Stimulated activated effector memory CD8-positive, alpha-beta T cell treated with anti-CD3 and anti-CD28 coated beads, Interleukin-12 subunit alpha, Interleukin-12 subunit beta, amount 100 ng/mL, for 72 hours (primary cell): ENCODE measurements at regions not wholly inside any gene's neighbourhood (a gene's known extent, or its start where the extent isn't known, plus 50 kb on each side); places are given as distances from the start of the nearest gene placed in this dataset.

ENCODE experiments used
- ATAC-seq: fragments of 150-1000 bp; cut with Tn5 transposase; 2 replicates; pipeline ENCODE4 v1.10.0; 2021
- DNase-seq, 2 donors: peaks; one replicate each; pipeline ENCODE4 v3.0.0; 2021 to 2022; ENCODE audit warnings: low spot score in 2 of 2
- H3K27ac Mint-ChIP-seq: one replicate; pipeline ENCODE4 v1.8.0; 2022; ENCODE audit warnings: mild to moderate bottlenecking, mixed read lengths
- H3K36me3 Mint-ChIP-seq: one replicate; pipeline ENCODE4 v1.8.0; 2022; ENCODE audit warnings: mild to moderate bottlenecking, mixed read lengths
- H3K4me1 Mint-ChIP-seq: one replicate; pipeline ENCODE4 v1.8.0; 2022; ENCODE audit warnings: mixed read lengths
- H3K4me3 Mint-ChIP-seq: one replicate; pipeline ENCODE4 v1.8.0; 2022; ENCODE audit warnings: mild to moderate bottlenecking, mixed read lengths
- H3K9me3 Mint-ChIP-seq: one replicate; pipeline ENCODE4 v1.8.0; 2022; ENCODE audit warnings: mixed read lengths

DNA sequence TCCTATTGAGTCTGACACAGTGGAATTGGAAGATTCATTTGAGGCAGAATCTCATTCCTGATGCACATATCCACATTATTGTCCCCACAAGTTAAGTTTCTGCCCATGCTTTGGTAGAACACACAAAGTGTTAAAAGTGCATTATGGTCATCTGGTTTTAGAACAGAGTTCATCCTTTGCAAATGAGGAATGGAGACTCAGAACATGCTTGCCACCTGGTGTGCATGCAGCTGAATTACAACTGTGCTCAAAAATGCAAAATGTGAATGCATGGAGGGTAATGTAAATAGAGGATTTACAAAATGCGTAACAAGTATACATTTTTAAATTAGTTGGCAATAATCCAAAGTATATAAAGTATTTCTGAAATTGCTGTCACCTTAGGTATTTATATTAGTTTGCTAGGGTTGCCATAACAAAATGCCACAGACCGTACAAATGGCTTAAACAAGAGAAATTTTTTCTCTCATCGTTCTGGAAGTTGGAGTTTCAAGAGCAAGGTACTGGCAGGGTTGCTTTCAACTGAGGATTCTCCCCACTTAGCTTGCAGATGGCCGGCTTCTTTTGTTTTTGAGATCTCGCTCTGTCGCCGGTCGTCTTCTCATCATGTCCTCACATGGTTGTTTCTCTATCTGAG is 671.1 kb downstream of the TAF11L14 start:
- DNase-seq (no peak), ATAC-seq (no peak)
- no peak overlapping the region for H3K27ac Mint-ChIP-seq
- H3K9me3 Mint-ChIP-seq, result peaks cover 5% of the 10 kb centered on the region
- no peaks in the 10 kb centered on the region for H3K36me3 Mint-ChIP-seq
- H3K4me1 Mint-ChIP-seq, result no peaks in the 10 kb centered on the region
- H3K4me3 Mint-ChIP-seq, result no peak overlapping the region

GRCh38 chr5:18311266-18311665 is 677.0 kb downstream of the TAF11L14 start:
- Mint-ChIP-seq H3K27ac (no peak overlapping the region), H3K4me1 (no peaks in the 10 kb centered on the region), H3K9me3 (peaks cover 2% of the 10 kb centered on the region), H3K4me3 (no peak overlapping the region), H3K36me3 (no peaks in the 10 kb centered on the region)
- DNase-seq, result no peak
- no peak for ATAC-seq

DNA sequence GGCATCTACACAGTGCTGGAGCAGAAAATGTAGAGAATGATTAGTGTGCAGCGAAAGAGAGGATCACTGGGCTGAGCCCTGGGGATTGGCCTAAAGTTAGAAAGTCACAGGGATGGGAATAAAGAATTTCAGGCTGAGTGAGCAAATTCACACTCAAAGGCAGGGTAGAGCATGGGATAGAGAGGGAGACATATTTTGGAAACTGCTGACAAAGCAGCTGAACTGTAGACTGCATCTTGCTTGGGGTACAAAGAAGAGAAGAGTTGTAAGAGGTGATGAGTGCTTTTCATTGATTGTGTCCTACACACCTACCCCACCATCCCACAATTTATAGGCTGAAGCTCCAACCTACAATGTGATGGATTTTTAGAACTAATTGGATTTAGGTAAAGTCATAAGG is 677.8 kb downstream of the TAF11L14 start:
- H3K4me3 Mint-ChIP-seq, result no peak overlapping the region
- no peak overlapping the region for H3K27ac Mint-ChIP-seq
- no peaks in the 10 kb centered on the region for H3K4me1 Mint-ChIP-seq
- peak; percentile 21 for ATAC-seq
- H3K36me3 Mint-ChIP-seq, result no peaks in the 10 kb centered on the region
- peaks cover 2% of the 10 kb centered on the region for H3K9me3 Mint-ChIP-seq
- DNase-seq, result no peak

DNA sequence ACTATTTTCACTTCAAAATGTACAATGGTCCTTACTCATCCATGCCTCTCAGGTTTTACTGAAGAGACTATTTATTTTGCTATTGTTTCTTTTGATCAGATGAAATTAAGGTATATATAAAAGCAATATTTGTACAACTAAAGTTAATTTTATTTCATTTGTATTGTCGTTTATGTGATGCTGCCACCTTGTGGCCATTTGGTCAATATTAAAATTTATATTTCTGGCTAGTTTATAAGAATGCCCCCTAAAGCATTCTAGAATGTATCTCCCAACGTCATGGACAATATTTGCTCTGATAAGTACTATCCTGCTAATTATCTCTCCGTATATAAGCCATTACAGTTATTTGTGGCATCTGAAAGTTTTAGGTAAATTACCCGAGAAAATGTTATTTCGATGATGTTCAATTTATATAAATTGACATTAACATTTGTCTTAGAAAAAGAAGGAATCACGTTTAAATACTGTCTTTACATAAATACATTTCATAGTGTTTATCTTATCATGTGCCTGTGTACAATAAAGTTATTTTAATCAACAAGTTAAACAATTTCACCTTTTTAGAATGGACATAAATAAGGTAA is 680.0 kb downstream of the TAF11L14 start:
- Mint-ChIP-seq H3K27ac (no peak overlapping the region), H3K9me3 (peaks cover 2% of the 10 kb centered on the region), H3K36me3 (no peaks in the 10 kb centered on the region), H3K4me3 (no peak overlapping the region), H3K4me1 (no peaks in the 10 kb centered on the region)
- ATAC-seq, result no peak
- no peak for DNase-seq

DNA sequence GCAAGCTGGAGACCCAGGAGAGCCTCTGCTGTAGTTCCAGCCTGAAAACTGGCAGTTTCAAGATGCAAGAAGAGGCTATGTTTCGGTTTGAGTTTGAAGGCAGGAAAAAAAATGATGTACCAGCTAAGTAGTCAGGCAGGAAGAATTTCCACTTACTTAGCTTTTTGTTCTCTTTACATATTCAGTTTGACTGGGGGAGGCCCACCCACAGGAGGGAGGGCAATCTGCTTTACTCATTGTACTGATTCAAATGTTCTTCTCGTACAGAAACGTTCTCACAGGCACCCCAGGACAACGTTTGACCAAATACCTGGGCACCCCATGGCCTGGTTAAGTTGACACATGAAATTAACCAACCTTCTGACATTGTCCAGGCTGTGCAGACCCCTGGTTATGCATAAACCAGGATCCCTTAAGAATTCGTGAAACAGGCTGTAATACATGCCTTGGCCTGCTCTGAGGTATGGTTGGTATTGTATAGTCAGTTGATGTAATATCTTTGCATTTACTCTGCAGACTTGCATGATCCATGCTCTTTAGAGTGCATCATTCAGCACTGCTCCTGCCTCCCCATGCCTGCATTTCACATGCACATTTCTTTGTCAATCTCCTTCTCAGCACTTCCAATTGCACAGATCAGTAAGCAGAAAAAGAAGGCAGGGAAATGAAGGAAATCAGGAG is 687.1 kb downstream of the TAF11L14 start:
- DNase-seq (no peak), ATAC-seq (no peak)
- no peak overlapping the region for H3K27ac Mint-ChIP-seq
- H3K36me3 Mint-ChIP-seq, result no peaks in the 10 kb centered on the region
- peaks cover 2% of the 10 kb centered on the region for H3K9me3 Mint-ChIP-seq
- H3K4me1 Mint-ChIP-seq, result no peaks in the 10 kb centered on the region
- H3K4me3 Mint-ChIP-seq, result no peak overlapping the region

DNA sequence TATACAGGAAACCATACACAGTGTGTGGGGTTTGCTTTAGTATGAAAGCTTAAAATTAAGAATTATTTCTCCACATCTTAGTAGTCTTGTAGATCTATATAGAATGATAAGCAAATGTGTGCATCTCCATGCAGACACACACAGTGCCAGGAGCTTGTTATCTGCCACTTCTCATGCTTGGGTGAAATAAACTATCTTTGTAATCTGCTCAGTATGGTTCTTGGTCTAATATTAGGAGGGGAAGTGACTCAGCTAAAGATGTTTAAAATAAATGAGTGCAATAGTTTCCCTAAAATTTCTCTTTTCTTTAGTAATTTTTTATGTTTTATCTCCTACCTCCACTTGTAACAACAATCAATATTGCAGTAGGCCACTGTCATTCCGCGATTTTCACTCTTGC is 689.6 kb downstream of the TAF11L14 start:
- H3K4me1 Mint-ChIP-seq, result no peaks in the 10 kb centered on the region
- H3K4me3 Mint-ChIP-seq, result no peak overlapping the region
- peaks cover 2% of the 10 kb centered on the region for H3K9me3 Mint-ChIP-seq
- no peaks in the 10 kb centered on the region for H3K36me3 Mint-ChIP-seq
- H3K27ac Mint-ChIP-seq, result no peak overlapping the region
- ATAC-seq, result no peak
- DNase-seq, result no peak

DNA sequence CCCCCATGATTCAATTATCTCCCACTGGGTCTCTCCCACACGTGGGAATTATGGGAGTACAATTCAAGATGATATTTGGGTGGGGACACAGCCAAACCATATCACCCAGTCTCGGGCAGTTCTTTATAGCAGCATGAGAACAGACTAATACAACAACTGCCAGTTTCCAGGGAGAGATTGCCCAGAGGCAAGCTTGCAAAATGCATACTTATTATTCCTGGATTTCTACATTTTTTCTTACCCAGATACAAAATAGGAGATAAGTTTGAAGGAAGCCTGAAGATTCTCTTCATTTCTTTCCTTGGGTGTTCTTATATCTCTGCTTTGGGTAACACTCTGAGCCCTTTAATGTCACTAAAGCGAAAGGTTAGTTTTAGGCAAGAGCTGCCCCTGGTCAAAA is 691.2 kb downstream of the TAF11L14 start:
- H3K4me1 Mint-ChIP-seq, result no peaks in the 10 kb centered on the region
- DNase-seq (no peak), ATAC-seq (no peak)
- peaks cover 2% of the 10 kb centered on the region for H3K9me3 Mint-ChIP-seq
- no peak overlapping the region for H3K27ac Mint-ChIP-seq
- H3K4me3 Mint-ChIP-seq, result no peak overlapping the region
- H3K36me3 Mint-ChIP-seq, result no peaks in the 10 kb centered on the region

DNA sequence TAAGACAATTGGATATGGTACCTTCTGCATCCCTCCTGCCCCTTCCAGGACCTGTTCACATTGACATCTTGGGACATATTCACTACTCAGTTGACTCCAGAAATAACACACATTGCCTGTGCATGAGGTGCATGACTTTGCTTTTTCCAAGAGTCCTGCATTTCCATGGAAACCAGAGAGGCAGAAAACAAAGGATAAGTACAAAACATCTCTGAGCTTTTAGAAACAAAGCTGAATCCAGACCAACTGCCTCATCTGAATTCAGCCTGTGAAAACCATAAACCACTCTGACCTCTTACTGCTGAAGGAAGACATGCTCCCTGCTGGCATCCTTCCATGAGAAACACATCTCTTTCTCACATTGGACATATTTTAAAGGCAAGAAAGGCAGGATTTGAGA is 695.1 kb downstream of the TAF11L14 start:
- no peak for ATAC-seq
- Mint-ChIP-seq H3K27ac (no peak overlapping the region), H3K4me1 (no peaks in the 10 kb centered on the region), H3K9me3 (peaks cover 6% of the 10 kb centered on the region), H3K4me3 (no peak overlapping the region), H3K36me3 (no peaks in the 10 kb centered on the region)
- no peak for DNase-seq

DNA sequence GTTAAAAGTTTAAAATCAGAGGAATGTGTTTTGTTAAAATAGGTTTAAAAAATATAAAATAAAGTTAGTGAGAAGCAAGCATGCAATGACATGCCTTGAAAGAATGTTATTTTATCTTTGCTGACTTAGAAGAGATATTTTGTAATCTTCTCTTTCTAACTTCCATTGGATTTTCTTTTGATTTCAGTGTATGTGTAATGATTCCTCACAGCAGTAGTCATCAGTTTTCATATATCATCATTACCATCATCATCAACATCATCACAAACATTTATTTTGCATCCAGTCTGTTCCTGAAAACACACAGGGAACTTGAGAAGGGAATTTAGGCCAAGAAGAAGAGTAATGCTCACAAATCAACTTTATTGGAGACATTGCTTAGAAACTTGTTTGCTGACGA is 699.6 kb downstream of the TAF11L14 start:
- Mint-ChIP-seq H3K27ac (no peak overlapping the region), H3K4me1 (no peaks in the 10 kb centered on the region), H3K4me3 (no peak overlapping the region), H3K36me3 (no peaks in the 10 kb centered on the region), H3K9me3 (peaks cover 9% of the 10 kb centered on the region)
- ATAC-seq (no peak), DNase-seq (no peak)

DNA sequence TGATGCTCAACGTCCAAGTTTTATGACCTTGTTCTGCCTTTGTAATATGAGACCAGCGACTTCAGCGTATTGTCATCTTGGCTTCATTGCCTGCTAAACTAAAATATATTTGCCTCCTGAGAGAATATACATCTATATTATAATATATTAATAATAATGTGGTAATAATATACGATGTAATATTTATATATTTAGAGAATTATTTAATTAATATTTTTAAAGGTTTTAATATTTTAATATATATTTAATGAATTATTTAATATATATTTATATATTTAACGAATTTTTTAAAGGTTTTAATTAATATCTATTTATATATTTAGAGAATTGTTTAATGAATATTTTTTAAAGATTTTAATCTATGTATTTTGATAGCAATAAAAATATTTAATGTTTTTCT is 700.7 kb downstream of the TAF11L14 start:
- ATAC-seq, result no peak
- no peak for DNase-seq

GRCh38 chr5:18354828-18355227 is 720.6 kb downstream of the TAF11L14 start:
- Mint-ChIP-seq H3K27ac (no peak overlapping the region), H3K36me3 (no peaks in the 10 kb centered on the region), H3K9me3 (peaks cover 9% of the 10 kb centered on the region), H3K4me1 (no peaks in the 10 kb centered on the region), H3K4me3 (no peak overlapping the region)
- ATAC-seq (no peak), DNase-seq (no peak)

More for the DNA sequence above, 700.7 kb downstream of the TAF11L14 start:
- Mint-ChIP-seq H3K4me1 (no peaks in the 10 kb centered on the region), H3K27ac (no peak overlapping the region), H3K9me3 (peaks cover 9% of the 10 kb centered on the region), H3K36me3 (no peaks in the 10 kb centered on the region), H3K4me3 (no peak overlapping the region)

- Mint-ChIP-seq H3K4me3 (no peak overlapping the region), H3K27ac (no peak overlapping the region), H3K9me3 (peaks cover 6% of the 10 kb centered on the region), H3K36me3 (no peaks in the 10 kb centered on the region), H3K4me1 (no peaks in the 10 kb centered on the region)
- DNase-seq, result no peak
- ATAC-seq, result no peak
These were observed 723.2 kb downstream of the TAF11L14 start for GRCh38 chr5:18357486-18357885.

GRCh38 chr5:18366234-18366633 is 732.0 kb downstream of the TAF11L14 start:
- ATAC-seq (no peak), DNase-seq (no peak)
- Mint-ChIP-seq H3K9me3 (peaks cover 16% of the 10 kb centered on the region), H3K36me3 (no peaks in the 10 kb centered on the region), H3K27ac (no peak overlapping the region), H3K4me3 (no peak overlapping the region), H3K4me1 (no peaks in the 10 kb centered on the region)

GRCh38 chr5:18370531-18370930 is 736.3 kb downstream of the TAF11L14 start:
- Mint-ChIP-seq H3K9me3 (peaks cover 13% of the 10 kb centered on the region), H3K36me3 (no peaks in the 10 kb centered on the region)

DNA sequence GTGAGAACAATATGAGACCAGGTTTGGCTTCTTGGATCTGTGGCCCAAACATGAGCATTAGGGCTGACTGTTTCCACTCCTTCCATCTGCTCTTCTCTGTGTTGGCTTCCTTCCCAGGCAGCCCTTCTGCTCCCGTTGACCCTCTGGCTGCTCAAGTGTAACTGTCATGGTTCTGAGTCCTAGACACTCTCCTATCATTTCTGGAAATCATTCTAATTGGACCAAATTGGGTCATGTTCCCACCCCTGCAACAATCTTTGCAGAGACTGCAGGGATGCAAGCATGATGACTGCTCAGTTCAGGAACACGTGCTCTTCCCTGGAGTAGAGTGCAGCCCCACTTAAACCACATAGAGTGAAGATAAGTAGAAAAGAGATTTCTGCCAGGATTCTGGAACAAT is 741.4 kb downstream of the TAF11L14 start:
- no peak for DNase-seq
- Mint-ChIP-seq H3K4me3 (no peak overlapping the region), H3K9me3 (peaks cover 7% of the 10 kb centered on the region), H3K36me3 (no peaks in the 10 kb centered on the region), H3K27ac (no peak overlapping the region), H3K4me1 (no peaks in the 10 kb centered on the region)
- no peak for ATAC-seq

More at GRCh38 chr5:18370531-18370930, 736.3 kb downstream of the TAF11L14 start:
- DNase-seq, result no peak
- no peak overlapping the region for H3K4me3 Mint-ChIP-seq
- no peaks in the 10 kb centered on the region for H3K4me1 Mint-ChIP-seq
- ATAC-seq, result no peak
- H3K27ac Mint-ChIP-seq, result no peak overlapping the region

- H3K4me1 Mint-ChIP-seq, result no peaks in the 10 kb centered on the region
- H3K4me3 Mint-ChIP-seq, result no peak overlapping the region
- H3K9me3 Mint-ChIP-seq, result peaks cover 7% of the 10 kb centered on the region
- no peak overlapping the region for H3K27ac Mint-ChIP-seq
- DNase-seq (no peak), ATAC-seq (no peak)
- H3K36me3 Mint-ChIP-seq, result no peaks in the 10 kb centered on the region
These were observed 743.8 kb downstream of the TAF11L14 start for GRCh38 chr5:18378066-18378465.
